HG02840 (cell line): ENCODE measurements at regions not wholly inside any gene's neighbourhood (a gene's known extent, or its start where the extent isn't known, plus 50 kb on each side); places are given as distances from the start of the nearest gene placed in this dataset.

ENCODE experiments used
- ATAC-seq: cut with Tn5 transposase; IDR thresholded peaks from one replicate; pipeline ENCODE4 v1.9.1; 2021; ENCODE audit warnings: mild to moderate bottlenecking, moderate library complexity, moderate number of reproducible peaks; ENCODE audit not compliant: unreplicated experiment, low FRiP score

GRCh38 chr13:47407808-47408207 is 511.0 kb upstream of the HTR2A start:
- ATAC-seq: no peak

DNA sequence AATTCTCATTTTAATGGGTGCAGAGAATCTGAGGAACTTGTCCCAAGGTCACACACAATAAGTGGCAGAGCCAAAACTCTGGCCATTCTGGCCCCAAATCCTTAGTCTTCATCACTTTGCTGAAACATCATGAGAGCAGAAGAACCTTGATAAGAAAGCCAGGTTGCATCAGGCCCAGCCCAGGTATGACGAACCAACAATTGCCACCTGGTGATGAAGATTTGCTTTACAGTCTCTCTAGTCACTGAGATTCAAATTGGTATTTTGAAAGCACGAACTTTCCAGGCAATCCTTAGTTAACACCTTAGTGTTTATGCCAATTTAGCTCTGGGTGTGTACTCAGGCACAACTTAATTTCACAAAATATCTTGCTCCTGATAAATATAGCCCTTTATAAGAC is 502.7 kb upstream of the HTR2A start:
- ATAC-seq: no peak

GRCh38 chr13:47397739-47398138 is 500.9 kb upstream of the HTR2A start:
- no peak for ATAC-seq

GRCh38 chr13:47396915-47397314 is 500.1 kb upstream of the HTR2A start:
- no peak for ATAC-seq

DNA sequence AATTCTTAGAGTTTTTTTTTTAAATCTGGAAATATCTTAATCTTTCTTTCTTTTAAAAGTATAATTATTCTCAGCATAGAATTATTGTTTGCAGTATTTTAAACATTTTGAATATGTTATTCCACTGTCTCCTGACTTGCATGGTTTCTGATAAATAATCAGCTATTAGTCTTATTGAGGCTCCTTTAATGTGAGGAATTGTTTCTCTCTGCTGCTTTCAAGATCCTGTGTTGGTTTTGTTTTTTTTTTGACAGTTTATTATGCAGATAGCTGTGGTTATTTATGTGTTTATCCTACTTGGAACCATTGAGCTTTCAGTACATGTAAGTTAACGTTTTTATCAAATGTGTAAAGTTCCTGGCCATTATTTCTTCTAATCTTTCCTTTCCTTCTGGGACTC is 477.9 kb upstream of the HTR2A start:
- no peak for ATAC-seq

DNA sequence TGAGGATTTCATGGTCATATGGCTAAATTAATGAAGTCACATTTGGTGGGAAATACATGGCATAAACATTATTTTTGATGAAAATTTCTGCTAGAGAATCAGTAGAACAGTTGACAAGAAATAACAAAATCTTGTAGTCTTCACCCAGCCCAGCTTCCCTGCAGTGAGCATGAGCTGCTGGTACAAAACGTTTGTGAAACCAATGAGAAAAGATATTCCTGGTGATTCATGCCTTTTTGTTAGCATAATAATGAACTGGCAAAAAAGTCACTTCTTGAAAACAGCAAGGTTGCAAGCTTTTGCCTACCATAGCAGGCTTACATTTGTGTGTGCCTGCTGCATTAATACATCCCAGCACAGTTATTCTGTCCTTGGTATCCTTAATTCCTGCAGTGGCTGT is 475.9 kb upstream of the HTR2A start:
- ATAC-seq: no peak

- no peak for ATAC-seq
These were observed 454.9 kb upstream of the HTR2A start for GRCh38 chr13:47351798-47352197.

GRCh38 chr13:47350334-47351124 is 453.7 kb upstream of the HTR2A start:
- no peak for ATAC-seq

GRCh38 chr13:47349211-47349610 is 452.4 kb upstream of the HTR2A start:
- ATAC-seq: no peak

GRCh38 chr13:47337781-47338507 is 441.1 kb upstream of the HTR2A start:
- ATAC-seq: no peak

GRCh38 chr13:47334173-47334572 is 437.3 kb upstream of the HTR2A start:
- no peak for ATAC-seq

GRCh38 chr13:47332149-47332548 is 435.3 kb upstream of the HTR2A start:
- no peak for ATAC-seq

DNA sequence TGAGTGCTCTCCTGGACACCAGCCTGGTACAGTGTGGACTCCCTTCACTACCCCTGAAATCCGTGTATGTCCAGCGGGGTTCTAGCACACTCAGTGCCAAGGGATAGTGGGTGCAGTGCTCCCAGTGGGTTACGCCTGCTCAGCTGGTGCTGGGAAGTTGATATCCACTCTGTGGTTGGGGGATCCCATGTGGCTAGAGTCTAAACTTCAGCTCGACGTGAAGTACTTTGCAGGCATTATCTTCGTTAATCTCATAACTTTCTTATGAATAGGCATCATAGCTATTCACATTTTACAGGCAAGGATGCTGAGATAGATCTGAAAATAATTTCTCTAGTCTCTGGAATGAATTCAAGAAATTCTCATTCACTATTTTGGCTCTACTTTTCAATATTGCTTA is 433.2 kb upstream of the HTR2A start:
- ATAC-seq: no peak

DNA sequence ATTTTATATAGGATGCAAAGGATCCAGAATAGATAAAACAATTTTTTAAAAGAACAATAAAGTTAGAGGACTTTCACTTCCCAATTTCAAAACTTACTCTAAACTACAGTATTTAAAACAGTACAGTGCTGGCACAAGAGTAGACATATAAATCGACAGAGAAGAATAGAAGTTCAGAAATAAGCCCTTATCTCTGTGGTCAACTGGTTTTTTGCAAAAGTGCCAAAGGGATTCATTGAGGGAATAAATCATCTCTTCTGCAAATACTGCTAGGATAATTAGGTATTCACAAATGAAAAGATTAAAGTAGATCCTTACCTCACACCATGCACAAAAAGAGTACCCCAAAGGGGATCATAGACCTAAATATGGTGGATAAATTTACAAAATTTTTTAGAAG is 431.0 kb upstream of the HTR2A start:
- no peak for ATAC-seq

GRCh38 chr13:47326061-47326460 is 429.2 kb upstream of the HTR2A start:
- ATAC-seq: no peak

DNA sequence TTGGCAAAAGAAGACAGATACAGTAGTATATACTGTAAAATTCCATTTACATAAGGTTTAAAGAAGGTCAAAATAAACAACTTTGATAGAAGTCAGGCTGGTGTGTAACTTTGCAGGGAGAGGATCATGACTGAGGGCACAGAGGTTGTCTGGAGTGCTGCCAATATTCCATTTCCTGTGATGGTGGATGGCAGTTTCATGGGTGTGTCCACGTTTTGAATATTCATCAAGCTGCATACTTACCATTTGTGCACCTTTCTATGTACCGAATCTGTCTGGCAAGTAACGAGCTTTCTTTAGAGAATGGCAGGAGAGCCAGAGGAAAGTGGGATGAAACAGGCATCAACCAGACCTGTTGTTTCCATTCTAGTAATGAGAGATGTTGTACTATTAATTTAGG is 420.5 kb upstream of the HTR2A start:
- no peak for ATAC-seq

DNA sequence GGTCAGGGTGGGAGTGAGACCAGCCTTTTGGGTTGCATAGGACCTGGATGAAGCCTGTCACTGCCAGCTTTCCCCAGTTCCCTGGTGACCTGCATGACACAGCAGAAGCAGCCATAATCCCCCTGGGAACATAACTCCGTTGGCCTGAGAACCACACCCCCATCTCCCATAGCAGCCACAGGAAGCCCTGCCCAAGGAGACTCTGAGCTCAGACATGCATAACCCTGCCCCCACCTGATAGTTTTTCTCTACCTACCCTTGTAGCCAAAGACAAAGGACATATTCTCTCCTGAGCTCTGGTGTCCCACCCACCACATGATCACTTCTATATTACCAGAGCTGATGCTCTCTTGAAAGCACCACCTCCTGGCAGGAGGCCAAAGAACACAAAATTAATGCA is 413.5 kb upstream of the HTR2A start:
- ATAC-seq: no peak

DNA sequence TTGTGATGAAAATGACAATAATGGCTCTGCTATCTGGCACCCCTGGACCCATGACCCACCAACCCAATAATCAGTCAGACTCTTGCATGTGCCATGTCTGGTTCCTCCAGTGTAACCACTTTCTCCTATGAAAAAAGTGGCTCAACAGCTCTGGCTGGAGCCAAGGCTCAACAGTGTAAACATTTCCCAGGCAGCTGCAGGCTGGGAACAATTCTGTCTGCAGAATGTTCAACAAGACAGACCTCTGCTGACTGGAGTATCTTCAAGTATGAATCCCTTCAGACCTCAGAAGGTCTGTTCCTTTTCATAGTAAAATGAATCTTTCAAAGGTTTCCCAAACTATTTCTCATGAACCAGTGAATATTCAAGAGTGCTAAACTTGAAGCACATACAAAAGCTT is 410.1 kb upstream of the HTR2A start:
- no peak for ATAC-seq

GRCh38 chr13:47303626-47304025 is 406.8 kb upstream of the HTR2A start:
- ATAC-seq: no peak

DNA sequence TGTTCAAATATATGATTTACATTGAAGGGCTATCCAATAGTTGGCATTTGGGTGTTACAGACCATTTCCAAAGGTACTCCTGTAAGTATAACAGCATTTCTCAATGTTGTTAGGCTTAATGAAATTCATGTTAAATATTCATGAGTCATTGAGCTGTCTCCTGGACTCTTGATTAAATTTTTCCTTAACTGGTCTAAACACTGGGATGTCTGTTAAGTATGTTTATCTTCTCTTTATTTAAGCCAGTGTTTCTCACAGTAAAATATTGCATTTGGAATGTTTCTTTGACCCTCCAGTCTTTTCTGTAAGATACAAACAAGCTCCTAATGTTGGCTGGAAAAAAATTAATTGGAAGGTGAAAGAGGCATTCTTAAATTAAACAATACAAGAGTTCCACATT is 402.5 kb upstream of the HTR2A start:
- no peak for ATAC-seq

DNA sequence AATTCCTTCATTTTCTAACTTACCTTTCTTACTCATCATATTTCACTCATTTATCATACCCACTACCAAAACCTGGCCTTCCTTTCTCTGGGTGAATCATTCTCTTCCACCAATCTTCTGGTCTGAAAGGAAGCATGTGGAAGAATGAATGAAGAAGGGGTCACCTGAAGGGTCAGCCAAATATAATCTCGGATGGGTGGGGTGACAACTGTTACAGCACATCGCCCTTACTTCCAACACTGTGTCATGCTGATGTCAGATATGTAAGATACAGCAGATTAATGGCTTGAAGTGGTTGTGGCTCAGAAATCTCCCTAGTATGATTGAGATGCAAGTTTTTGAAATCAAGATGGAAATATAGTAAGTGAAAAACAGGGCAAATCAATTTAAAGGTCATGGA is 401.7 kb upstream of the HTR2A start:
- ATAC-seq: no peak

DNA sequence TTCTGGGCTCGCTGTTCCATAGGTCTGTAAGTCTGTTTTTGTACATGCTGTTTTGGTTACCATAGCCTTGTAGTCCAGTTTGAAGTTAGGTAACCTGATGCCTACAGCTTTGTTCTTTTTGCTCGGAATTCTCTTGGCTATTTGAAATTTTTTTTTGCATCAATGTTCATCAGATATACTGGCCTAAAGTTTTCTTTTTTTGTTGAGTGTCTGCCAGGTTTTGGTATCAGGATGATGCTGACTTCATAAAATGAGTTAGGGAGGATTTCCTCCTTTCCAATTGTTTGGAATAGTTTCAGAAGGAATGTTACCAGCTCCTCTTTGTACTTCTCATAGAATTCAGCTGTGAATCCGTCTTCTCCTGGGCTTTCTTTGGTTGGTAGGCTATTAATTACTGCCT is 397.8 kb upstream of the HTR2A start:
- ATAC-seq: no peak
